ENCODE measurements at regions not wholly inside any gene's neighbourhood (a gene's known extent, or its start where the extent isn't known, plus 50 kb on each side); places are given as distances from the start of the nearest gene placed in this dataset.

- Histone ChIP-seq H3K4me1 (no peaks in the 10 kb centered on the region), H3K4me3 (no peak overlapping the region), H3K36me3 (no peaks in the 10 kb centered on the region), H3K27me3 (no peaks in the 10 kb centered on the region), H3K9me3 (no peaks in the 10 kb centered on the region), H3K27ac (no peak overlapping the region)
- ATAC-seq (no peak), DNase-seq (no peak)
- 71% methylated on average over 1 of the region's 1 CpG for WGBS (ENCODE audit: insufficient coverage, low coverage, low lambda C conversion rate, missing lambda C conversion rate)
- no peak for TF ChIP-seq POLR2A (IDR thresholded peaks at IDR 0.05)
- TF ChIP-seq, protein P1, sequence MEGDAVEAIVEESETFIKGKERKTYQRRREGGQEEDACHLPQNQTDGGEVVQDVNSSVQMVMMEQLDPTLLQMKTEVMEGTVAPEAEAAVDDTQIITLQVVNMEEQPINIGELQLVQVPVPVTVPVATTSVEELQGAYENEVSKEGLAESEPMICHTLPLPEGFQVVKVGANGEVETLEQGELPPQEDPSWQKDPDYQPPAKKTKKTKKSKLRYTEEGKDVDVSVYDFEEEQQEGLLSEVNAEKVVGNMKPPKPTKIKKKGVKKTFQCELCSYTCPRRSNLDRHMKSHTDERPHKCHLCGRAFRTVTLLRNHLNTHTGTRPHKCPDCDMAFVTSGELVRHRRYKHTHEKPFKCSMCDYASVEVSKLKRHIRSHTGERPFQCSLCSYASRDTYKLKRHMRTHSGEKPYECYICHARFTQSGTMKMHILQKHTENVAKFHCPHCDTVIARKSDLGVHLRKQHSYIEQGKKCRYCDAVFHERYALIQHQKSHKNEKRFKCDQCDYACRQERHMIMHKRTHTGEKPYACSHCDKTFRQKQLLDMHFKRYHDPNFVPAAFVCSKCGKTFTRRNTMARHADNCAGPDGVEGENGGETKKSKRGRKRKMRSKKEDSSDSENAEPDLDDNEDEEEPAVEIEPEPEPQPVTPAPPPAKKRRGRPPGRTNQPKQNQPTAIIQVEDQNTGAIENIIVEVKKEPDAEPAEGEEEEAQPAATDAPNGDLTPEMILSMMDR (IDR thresholded peaks at IDR 0.05): no peak
- intact Hi-C loops (cut with DNase I): no loop called here
Measured at GRCh38 chr14:53872681-53873089, 83.9 kb downstream of the BMP4 start.

GRCh38 chr14:53871951-53872350 is 84.7 kb downstream of the BMP4 start:
- DNase-seq (no peak), ATAC-seq (no peak)
- 84% methylated on average over 2 of the region's 2 CpGs for WGBS (ENCODE audit: insufficient coverage, low coverage, low lambda C conversion rate, missing lambda C conversion rate)
- Histone ChIP-seq H3K27ac (no peak overlapping the region), H3K36me3 (no peaks in the 10 kb centered on the region), H3K27me3 (no peaks in the 10 kb centered on the region), H3K4me1 (no peaks in the 10 kb centered on the region), H3K9me3 (no peaks in the 10 kb centered on the region), H3K4me3 (no peak overlapping the region)
- intact Hi-C loops (cut with DNase I): no loop called here
- TF ChIP-seq, protein P1 (IDR thresholded peaks at IDR 0.05): no peak
- TF ChIP-seq POLR2A (IDR thresholded peaks at IDR 0.05): no peak

- Histone ChIP-seq H3K36me3 (no peaks in the 10 kb centered on the region), H3K4me1 (no peaks in the 10 kb centered on the region), H3K9me3 (no peaks in the 10 kb centered on the region), H3K4me3 (no peak overlapping the region), H3K27me3 (no peaks in the 10 kb centered on the region), H3K27ac (no peak overlapping the region)
- DNase-seq (no peak), ATAC-seq (no peak)
- TF ChIP-seq, protein P1 (IDR thresholded peaks at IDR 0.05): no peak
- TF ChIP-seq POLR2A (IDR thresholded peaks at IDR 0.05): no peak
- WGBS (ENCODE audit: insufficient coverage, low coverage, low lambda C conversion rate, missing lambda C conversion rate): no CpG with 5 or more reads among the region's 3 CpGs
- intact Hi-C loops (cut with DNase I): no loop called here
Measured at GRCh38 chr14:53871011-53871410, 85.6 kb downstream of the BMP4 start.

DNA sequence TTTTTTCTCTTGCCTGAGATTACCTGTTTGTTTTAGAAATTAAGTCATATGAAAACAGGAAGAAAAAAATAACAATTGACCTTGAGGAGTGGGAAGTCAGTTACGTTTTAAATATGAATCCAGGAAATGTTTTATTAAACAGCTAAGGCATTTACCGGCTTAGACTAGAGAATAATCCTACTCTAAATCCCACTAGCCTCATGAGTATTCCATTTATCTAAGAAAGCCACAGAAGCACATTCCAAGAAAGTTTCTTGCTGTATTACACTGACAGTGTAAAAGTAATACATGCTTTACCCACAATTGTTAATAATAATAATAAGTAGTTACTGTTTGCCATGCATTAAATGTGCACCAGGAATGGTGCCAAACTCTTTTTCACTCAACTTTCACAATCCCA is 90.9 kb downstream of the BMP4 start:
- no peaks in the 10 kb centered on the region for H3K27me3 ChIP-seq
- 49% methylated on average over 2 of the region's 2 CpGs for WGBS (ENCODE audit: insufficient coverage, low coverage, low lambda C conversion rate, missing lambda C conversion rate)
- DNase-seq (no peak), ATAC-seq (no peak)
- no peaks in the 10 kb centered on the region for H3K9me3 ChIP-seq
- H3K36me3 ChIP-seq: no peaks in the 10 kb centered on the region
- H3K27ac ChIP-seq: no peak overlapping the region
- intact Hi-C loops (cut with DNase I): no loop called here
- TF ChIP-seq, protein P1 (IDR thresholded peaks at IDR 0.05): no peak
- TF ChIP-seq POLR2A (IDR thresholded peaks at IDR 0.05): no peak
- H3K4me3 ChIP-seq: no peak overlapping the region
- no peaks in the 10 kb centered on the region for H3K4me1 ChIP-seq

DNA sequence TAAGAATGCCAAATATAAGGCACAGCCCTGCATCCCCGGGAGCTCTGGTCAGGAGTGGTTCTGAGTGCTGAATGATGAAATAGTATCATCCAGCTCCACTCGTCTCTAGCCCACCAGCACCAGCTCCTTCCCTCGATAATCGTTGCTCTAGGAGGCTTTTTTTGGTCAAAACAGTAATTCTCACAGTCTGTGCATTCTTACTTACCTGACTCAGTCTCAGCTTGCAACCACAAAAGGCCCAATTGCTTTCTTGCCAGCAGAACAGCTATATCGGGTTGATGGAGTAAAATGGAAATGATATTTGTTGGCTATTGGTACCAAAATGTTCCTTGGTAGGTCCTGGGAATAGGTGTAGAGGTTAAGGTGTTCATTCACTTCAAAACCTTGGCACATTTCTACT is 94.8 kb downstream of the BMP4 start:
- H3K36me3 ChIP-seq: no peaks in the 10 kb centered on the region
- DNase-seq: no peak
- H3K4me1 ChIP-seq: peaks cover 0 to 19% (median 6%) of the 10 kb centered on the region in 4 donors
- H3K27ac ChIP-seq: no peak overlapping the region
- no peaks in the 10 kb centered on the region for H3K27me3 ChIP-seq
- intact Hi-C loops (cut with DNase I): no loop called here
- H3K9me3 ChIP-seq: no peaks in the 10 kb centered on the region
- no peak overlapping the region for H3K4me3 ChIP-seq
- 90% methylated on average over 5 of the region's 5 CpGs for WGBS (ENCODE audit: insufficient coverage, low coverage, low lambda C conversion rate, missing lambda C conversion rate)
- no peak for ATAC-seq
- TF ChIP-seq, protein P1 (IDR thresholded peaks at IDR 0.05): no peak
- TF ChIP-seq POLR2A (IDR thresholded peaks at IDR 0.05): no peak
